GM19395 (cell line): ENCODE measurements at regions not wholly inside any gene's neighbourhood (a gene's known extent, or its start where the extent isn't known, plus 50 kb on each side); places are given as distances from the start of the nearest gene placed in this dataset.
"Not testable (repeated sequence)": the region's sequence is repeated elsewhere in the genome, so short reads cannot be mapped to it uniquely, and the experiment has no call there.

Source experiments
- ATAC-seq: cut with Tn5 transposase; IDR thresholded peaks from one replicate; pipeline ENCODE4 v1.9.1; 2021; ENCODE audit warnings: mild to moderate bottlenecking, moderate library complexity; ENCODE audit not compliant: unreplicated experiment

DNA sequence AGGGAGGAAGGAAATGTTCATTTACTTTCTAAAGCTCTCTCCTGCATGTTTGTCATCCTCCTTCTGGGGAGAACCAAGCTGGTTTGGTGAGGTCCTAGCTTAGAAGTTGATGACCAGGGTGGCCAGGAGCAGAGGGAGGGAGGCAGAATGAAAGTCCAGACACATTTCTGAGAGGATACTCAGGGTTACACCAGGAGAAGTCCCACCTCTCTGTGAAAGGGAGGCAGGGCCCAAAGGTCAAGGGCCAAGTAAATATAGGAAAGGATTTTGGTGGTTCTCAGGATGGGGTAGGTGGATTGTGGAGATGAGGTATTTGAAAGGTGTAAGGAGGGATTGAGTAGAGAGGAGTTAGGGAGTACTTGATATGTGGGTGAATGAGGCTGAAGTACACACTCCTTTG, 58.0 kb upstream of the FBXO11 start:
- ATAC-seq, result no peak

DNA sequence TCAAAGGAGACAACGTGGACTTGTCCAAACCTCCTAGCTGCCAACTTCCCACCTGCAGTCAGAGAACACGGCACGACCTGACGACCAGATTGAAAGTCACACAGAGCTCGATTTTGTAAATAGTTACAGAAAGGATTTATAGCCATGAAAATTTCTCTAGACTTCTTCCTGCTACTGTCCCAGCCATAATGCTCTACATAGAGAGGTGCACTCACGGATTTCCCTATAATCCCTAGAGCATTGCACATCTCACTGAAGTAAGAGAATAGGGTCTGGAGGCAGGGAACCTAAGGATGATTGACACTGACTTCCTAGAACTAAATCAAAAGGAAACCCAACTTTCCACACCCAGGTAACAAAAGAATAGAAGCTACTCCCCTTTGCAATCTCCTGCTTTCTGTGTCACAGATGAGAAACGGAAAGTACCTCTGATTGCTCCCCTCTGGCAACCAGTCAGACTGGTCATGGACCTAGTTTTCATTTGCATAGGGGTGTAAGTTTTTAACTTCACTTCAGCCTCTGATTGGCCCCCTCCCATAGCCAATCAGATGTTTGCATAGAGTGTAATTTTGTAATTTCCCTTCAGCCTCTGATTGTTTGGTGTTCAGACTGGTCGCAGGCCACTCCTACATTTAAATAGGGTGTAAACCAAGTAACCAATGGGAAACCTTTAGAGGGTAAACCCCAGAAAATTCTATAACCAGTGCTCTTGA, 58.6 kb upstream of the FBXO11 start:
- no peak for ATAC-seq

DNA sequence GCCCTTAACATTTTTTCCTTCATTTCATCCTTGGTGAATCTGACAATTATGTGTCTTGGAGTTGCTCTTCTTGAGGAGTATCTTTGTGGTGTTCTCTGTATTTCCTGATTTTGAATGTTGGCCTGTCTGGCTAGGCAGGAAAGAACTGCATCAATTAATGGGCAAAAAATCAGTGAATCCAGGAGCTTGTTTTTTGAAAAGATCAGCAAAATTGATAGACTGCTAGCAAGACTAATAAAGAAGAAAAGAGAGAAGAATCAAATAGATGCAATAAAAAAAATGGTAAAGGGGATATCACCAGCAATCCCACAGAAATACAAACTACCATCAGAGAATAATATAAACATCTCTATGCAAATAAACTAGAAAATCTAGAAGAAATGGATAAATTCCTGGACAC, 70.4 kb upstream of the FBXO11 start:
- ATAC-seq, result not testable (repeated sequence)

DNA sequence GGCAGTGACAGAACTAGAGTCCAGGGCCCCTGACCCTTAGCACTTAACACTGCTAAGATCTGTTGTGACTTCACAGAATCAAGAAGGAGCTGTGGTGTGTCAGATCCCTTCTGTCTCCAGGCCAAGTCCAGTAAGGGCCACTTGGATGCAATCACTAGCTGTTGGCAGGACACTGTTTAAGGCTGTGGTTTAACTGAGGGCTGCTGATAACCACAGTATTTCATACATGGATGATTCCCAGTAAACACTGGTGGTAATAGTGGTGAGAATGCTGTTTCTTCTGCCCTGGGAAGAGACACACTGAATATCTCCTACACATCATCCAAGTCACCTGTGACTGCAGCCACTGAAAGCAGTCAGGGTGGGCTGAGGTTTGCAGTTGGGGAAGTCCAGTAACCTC, 77.7 kb upstream of the FBXO11 start:
- no peak for ATAC-seq

GRCh38 chr2:47990503-47990902, 84.2 kb upstream of the FBXO11 start:
- ATAC-seq, result no peak

- no peak for ATAC-seq
Observed at GRCh38 chr2:47992671-47993070, 86.4 kb upstream of the FBXO11 start.

DNA sequence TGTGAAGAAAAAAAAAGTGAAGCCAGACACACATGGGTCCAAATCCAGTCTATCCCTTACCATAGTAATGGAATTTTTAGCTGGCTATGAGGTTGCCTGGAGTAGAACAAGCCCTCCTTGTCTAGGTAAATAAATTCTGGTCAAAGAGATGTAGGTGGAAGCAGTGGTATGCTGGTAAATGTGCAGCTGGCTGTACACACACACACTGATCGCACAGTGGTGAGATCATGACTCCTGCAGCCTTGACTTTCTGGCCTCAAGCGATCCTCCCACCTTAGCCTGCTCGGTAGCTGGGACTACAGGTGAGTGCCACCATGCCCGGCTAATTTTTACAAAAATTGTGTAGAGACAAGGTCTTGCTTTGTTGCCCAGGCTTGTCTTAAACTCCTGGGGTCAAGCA, 90.5 kb upstream of the FBXO11 start:
- no peak for ATAC-seq

DNA sequence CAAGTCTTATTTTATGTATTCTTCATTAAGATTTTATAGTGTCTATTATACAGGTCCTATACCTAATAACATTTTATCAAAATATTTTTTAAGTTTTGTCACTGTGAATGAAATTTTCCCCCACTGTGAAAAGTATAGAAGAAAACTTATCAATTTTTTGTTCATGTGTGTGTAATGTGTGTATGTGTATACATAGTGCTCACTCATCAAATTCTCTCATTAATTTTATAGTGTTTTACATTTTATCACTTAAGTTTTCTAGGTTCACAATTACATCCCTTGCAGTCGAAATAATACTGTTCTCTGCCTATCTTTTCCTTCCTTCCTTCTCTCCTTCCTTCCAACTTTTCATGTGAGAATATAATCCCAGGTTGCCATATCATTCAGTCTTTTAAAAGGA, 93.2 kb upstream of the FBXO11 start:
- no peak for ATAC-seq

- no peak for ATAC-seq
Observed at GRCh38 chr2:48001498-48001897, 95.2 kb upstream of the FBXO11 start.

DNA sequence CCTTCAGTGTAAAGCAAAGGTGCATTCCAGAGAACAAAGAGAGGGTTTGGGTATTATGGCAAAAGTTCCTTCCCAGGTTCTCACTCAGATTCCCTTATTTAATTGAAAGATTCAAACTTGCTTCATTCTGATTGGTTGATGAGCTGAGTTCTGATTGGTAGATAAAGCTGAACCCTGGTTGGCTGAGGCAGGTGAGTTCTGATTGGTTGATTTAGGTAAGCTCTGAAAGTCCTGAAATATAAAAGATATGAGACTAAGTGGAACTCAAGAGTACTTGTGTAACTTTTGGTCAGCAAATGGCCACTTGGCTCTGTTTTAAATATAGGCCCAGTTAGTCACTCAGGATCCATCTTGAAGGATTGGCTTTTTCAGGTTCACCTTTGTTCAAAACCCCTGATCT, 99.8 kb upstream of the FBXO11 start:
- no peak for ATAC-seq

- no peak for ATAC-seq
Observed at GRCh38 chr2:48007699-48008268, 101.5 kb upstream of the FBXO11 start.

DNA sequence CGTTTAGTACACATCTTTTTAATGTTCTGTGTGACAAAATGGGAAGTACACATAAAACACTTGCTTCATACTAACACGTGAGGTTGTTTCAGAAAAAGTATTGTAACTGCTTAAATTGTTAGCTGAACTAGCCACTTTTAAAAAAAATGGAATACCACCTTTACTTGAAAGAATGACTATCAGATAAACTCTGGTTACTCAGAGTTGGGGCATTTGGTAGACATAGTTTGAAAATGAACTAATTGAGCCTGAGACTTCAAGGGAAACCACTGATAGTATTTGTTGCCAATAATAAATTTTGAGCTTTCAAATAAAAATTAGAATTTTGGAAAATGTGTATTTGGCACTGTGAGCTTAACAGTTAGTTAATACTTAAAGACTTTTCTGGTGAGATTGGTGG, 103.0 kb upstream of the FBXO11 start:
- no peak for ATAC-seq

- ATAC-seq, result no peak
Observed at GRCh38 chr2:48015421-48015820, 109.1 kb upstream of the FBXO11 start.

GRCh38 chr2:48016225-48017019, 110.1 kb upstream of the FBXO11 start:
- no peak for ATAC-seq

- ATAC-seq, result no peak
Observed at GRCh38 chr2:48017136-48017535, 110.8 kb upstream of the FBXO11 start.

DNA sequence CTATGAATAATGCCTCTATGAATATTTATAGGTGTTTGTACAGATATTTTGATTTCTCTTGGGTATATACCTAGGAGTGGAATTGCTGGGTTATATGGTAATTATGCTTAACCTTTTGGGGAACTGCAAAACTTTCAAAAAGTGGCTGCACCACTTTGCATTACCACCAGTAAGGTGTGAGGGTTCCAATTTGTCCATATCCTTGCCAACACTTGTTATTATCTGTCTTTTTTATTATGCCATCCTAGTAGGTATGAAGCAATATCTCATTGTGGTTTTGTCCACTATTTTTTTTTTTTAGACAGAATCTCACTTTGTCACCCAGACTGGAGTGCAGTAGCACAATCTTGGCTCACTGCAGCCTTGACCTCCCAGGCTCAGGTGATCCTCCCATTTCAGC, 112.2 kb upstream of the FBXO11 start:
- no peak for ATAC-seq

GRCh38 chr2:48026865-48027264, 120.6 kb upstream of the FBXO11 start:
- no peak for ATAC-seq

- no peak for ATAC-seq
Observed at GRCh38 chr2:48032765-48033164, 126.5 kb upstream of the FBXO11 start.

- ATAC-seq, result no peak
Observed at GRCh38 chr2:48034295-48034694, 128.0 kb upstream of the FBXO11 start.

DNA sequence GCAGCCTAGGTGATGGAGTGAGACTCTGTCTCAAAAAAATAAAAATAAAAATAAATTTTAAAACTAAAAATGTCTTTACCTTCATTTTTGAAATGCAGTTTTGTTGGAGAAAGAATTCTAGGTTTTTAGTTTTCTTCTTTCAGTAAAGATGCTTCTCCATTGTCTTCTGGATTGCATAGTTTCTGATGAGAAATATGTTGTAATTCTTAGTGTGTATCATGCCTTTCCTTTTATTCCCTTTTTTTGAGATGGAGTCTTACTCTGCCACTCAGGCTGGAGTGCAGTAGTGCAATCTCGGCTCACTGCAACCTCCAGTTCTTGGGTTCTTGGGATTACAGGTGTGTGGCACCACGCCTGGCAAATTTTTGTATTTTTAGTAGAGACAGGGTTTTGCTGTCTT, 130.0 kb upstream of the FBXO11 start:
- ATAC-seq, result no peak

DNA sequence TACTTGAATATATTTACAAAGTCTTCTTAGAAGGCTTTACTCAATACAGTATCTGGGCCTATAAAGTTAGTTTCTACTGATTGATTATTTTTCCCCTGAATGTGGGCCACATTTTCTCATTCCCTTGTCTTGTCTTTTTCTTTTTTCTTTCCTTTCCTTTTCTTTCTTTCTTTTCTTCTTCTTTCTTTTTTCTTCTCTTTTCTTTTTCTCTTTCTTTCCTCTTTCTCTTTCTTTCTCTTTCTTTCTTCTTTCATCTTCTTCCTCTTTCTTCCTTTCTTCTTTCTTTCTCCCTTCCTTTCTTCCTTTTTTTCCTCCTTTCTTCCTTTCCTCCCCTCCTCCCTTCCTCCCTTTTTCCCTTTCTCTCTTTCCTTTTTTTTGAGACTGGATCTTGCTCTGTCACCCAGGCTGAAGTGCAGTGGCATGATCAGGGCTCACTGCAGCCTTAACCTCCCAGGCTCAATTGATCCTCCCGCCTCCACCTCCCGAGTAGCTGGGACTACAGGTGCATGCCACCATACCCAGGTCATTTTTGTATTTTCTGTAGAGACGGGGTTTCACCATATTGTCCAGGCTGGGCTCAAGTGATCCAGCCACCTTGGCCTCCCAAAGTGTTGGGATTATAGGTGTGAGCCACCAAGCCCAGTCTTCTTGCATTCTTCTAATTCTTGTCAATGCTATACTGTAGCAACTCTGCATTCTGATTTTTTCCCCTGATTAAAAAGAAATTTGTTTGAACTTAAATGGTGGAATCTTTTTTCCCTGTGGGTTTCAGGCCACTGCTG, 133.1 kb upstream of the FBXO11 start:
- no peak for ATAC-seq
